Fibroblast of the aortic adventitia (primary cell): ENCODE measurements at regions not wholly inside any gene's neighbourhood (a gene's known extent, or its start where the extent isn't known, plus 50 kb on each side); places are given as distances from the start of the nearest gene placed in this dataset.

Experiments
- DNase-seq: peaks from one replicate; pipeline ENCODE4 v3.0.0-alpha.2; 2010; ENCODE audit warnings: low read depth
- H3K4me3 ChIP-seq: 2 replicates; pipeline ENCODE4 v1.5.1; 2011; ENCODE audit warnings: low read depth, mild to moderate bottlenecking, control low read depth, low read length, moderate library complexity
- TF ChIP-seq, protein P1 (sequence below): IDR thresholded peaks from 2 replicates; pipeline ENCODE4 v1.5.1; 2011; ENCODE audit warnings: mild to moderate bottlenecking, low read length, control low read depth, inconsistent platforms; ENCODE audit not compliant: insufficient read depth

DNA sequence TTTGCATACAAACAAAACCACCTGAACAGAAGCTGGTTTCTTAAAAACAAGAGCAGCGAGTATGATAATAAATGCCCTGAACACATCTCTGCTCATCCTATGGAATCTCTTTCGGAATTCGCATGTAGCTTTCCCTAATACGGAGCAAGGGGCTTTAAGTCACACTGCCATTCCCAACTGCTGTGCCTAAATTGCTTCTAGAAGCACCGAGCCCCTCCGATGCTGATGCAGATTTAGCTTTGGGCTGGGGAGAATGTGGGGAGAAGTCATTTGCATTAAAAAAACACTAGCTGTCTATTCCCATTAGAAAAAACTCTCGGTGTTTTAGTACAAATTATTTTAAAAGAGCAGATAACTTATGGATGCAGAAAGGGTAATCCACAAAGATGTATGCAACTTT, 76.9 kb downstream of the CD83 start:
- H3K4me3 ChIP-seq = no peak overlapping the region
- DNase-seq = no peak
- TF ChIP-seq, protein P1, sequence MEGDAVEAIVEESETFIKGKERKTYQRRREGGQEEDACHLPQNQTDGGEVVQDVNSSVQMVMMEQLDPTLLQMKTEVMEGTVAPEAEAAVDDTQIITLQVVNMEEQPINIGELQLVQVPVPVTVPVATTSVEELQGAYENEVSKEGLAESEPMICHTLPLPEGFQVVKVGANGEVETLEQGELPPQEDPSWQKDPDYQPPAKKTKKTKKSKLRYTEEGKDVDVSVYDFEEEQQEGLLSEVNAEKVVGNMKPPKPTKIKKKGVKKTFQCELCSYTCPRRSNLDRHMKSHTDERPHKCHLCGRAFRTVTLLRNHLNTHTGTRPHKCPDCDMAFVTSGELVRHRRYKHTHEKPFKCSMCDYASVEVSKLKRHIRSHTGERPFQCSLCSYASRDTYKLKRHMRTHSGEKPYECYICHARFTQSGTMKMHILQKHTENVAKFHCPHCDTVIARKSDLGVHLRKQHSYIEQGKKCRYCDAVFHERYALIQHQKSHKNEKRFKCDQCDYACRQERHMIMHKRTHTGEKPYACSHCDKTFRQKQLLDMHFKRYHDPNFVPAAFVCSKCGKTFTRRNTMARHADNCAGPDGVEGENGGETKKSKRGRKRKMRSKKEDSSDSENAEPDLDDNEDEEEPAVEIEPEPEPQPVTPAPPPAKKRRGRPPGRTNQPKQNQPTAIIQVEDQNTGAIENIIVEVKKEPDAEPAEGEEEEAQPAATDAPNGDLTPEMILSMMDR = no peak

DNA sequence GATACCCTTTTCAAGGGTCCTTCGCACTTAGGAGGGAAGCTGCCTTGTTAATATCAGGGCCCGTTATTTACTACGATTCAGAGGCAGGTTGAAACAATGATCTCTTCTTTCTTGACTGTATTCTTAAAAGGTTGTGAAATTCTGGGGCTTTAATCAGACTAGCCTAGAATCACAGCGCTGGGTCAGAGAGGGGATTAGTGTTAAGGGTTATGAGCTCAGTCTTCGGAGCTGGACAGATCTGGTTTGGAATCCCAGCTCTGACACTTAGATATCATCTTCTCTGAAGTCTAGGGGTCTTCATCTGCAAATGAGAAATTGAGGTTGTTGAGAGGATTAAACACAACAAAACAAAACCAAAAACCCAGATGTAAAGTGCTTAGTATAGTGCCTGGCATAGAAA, 77.4 kb downstream of the CD83 start:
- TF ChIP-seq, protein P1 = no peak
- DNase-seq = no peak
- no peak overlapping the region for H3K4me3 ChIP-seq

DNA sequence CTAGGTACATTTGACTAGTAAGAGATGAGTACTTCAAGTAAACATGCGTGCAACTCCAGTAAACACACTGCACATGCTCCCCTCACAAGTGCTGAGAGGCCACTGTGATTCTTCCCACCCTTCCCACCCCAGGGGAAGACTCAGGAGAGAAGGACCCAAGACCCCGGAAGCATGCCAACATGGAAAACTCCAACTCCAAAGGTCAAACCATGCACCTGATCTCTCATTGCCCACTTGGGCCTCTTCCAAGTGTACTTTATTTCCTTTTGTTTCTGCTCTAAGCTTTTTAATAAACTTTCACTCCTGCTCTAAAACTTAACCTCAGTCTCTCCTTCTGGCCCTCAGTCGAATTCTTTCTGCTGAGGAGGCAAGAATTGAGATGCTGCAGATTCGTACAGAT, 78.5 kb downstream of the CD83 start:
- H3K4me3 ChIP-seq = no peak overlapping the region
- TF ChIP-seq, protein P1 = no peak
- no peak for DNase-seq

DNA sequence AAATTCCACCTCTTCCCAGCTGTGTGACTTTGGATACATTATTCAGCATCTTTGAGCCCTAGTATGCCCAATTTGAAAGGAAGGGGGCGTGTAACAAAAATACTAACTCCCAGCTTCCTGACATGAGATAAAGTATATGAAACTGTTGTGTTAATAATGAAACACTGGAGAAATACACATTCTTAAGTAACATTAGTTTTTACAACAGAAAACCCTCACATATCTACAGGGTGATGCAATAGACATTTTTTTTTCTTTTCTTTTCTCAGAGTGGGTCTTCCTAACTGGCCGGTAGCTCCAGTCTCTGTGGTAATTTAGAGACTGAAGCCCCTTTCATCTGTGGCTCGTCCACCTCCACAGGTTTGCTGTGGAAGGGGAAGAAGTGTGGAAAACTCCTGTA, 79.5 kb downstream of the CD83 start:
- TF ChIP-seq, protein P1 = no peak
- no peak overlapping the region for H3K4me3 ChIP-seq
- peak; percentile 16 for DNase-seq

- DNase-seq = peak; percentile 51
- TF ChIP-seq, protein P1 = no peak
- H3K4me3 ChIP-seq = no peak overlapping the region
Observed at GRCh38 chr6:14200047-14200446, 82.5 kb downstream of the CD83 start.

DNA sequence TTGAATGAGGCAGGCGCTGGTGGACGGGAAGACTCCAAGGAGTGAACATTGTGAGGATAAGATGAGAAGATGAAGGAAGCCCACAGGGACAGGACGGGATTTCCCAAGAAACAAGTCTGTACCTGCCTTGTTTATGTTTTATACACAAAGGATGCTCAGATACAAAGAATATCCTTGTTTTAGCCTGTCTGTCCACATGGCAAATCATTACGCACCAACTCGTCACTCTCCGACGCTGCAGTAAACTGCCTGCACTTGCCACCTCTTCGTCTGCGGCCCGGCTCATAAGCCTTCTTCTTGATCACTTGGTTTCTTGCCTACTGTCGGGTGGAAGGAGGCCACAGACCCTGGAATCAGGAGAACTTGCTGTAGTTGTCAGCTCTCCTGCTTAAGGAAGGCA, 85.4 kb downstream of the CD83 start:
- TF ChIP-seq, protein P1 = no peak
- no peak overlapping the region for H3K4me3 ChIP-seq
- DNase-seq = no peak

DNA sequence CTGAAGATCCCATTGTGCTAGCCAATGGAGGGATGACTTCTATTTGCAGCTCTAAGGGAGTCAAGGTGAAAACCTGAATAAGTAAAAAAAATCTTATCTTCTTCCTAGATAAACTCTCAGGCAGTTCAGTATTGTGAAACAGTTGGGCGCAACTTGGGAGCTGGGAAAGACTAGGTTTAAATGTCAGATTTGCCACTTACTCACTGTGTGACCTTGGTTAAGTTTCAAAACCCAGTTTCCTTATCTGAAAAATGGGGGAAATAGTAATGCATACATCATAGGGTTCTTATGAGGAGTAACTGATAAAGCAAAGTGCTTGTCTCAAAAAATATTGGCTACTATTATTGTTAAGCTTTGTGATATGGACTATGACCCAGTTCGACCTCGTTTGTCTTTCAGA, 88.8 kb downstream of the CD83 start:
- peak; percentile 35 for DNase-seq
- TF ChIP-seq, protein P1 = no peak
- H3K4me3 ChIP-seq = no peak overlapping the region
